ENCODE measurements at regions not wholly inside any gene's neighbourhood (a gene's known extent, or its start where the extent isn't known, plus 50 kb on each side); places are given as distances from the start of the nearest gene placed in this dataset.
"Not testable (repeated sequence)": the region's sequence is repeated elsewhere in the genome, so short reads cannot be mapped to it uniquely, and the experiment has no call there.

- Histone ChIP-seq H3K27me3 (no peaks in the 10 kb centered on the region), H3K4me3 (no peak overlapping the region), H3K27ac (no peak overlapping the region), H3K4me1 (no peaks in the 10 kb centered on the region), H3K36me3 (no peaks in the 10 kb centered on the region), H3K9me3 (no peaks in the 10 kb centered on the region)
- TF ChIP-seq, protein P1, sequence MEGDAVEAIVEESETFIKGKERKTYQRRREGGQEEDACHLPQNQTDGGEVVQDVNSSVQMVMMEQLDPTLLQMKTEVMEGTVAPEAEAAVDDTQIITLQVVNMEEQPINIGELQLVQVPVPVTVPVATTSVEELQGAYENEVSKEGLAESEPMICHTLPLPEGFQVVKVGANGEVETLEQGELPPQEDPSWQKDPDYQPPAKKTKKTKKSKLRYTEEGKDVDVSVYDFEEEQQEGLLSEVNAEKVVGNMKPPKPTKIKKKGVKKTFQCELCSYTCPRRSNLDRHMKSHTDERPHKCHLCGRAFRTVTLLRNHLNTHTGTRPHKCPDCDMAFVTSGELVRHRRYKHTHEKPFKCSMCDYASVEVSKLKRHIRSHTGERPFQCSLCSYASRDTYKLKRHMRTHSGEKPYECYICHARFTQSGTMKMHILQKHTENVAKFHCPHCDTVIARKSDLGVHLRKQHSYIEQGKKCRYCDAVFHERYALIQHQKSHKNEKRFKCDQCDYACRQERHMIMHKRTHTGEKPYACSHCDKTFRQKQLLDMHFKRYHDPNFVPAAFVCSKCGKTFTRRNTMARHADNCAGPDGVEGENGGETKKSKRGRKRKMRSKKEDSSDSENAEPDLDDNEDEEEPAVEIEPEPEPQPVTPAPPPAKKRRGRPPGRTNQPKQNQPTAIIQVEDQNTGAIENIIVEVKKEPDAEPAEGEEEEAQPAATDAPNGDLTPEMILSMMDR (IDR thresholded peaks at IDR 0.05), result no peak
- intact Hi-C loops (cut with DNase I; ENCODE audit: low total_unique reads), result no loop called here
- no peak for DNase-seq
These were observed 107.9 kb downstream of the CCDC74A start for GRCh38 chr2:131635611-131636010.

GRCh38 chr2:131636704-131637308 lies 109.1 kb downstream of the CCDC74A start:
- H3K4me1 ChIP-seq; H3K4me3 ChIP-seq; H3K27ac ChIP-seq; intact Hi-C loops (cut with DNase I; ENCODE audit: low total_unique reads); H3K27me3 ChIP-seq; H3K9me3 ChIP-seq; H3K36me3 ChIP-seq; DNase-seq: not testable (repeated sequence)

GRCh38 chr2:131639001-131639620 lies 111.4 kb downstream of the CCDC74A start:
- DNase-seq; intact Hi-C loops (cut with DNase I; ENCODE audit: low total_unique reads); H3K9me3 ChIP-seq: not testable (repeated sequence)

DNA sequence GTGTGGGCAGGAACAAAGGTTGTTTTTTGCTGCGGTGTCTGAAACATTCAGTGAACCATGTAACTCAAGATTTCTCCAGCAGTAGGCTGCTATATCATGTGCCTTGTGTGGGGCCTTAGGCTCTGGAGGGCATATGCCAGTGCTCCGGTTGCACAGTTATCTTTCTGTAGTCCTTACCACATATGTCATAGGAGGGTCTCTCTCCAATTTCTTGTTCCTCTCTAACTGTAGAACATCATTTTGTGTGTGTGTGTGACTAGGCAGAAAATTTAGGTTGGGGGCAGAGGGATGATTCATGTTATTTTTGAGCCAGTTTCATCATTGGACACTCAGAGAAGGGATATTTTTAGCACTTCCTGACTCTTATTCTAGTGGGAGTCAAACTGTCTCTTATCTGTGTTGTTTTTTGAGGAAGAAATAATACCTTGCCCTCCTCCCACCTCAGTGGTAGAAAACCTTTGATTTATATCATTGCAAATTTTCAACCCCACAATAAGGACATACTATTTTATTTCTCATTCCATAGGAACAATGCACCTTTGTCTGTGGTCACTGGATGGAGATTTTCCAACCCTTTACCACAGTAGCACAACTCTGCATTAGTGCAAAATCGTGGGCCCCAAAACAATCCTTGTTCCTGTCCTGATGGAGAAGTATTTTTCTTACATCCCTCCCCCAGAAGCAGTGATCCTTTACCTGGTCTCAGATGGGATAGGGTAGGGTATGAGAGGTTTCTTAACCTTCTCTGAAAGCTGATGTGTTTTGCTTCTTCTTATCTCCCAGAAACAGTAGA lies 113.9 kb downstream of the CCDC74A start:
- intact Hi-C loops (cut with DNase I; ENCODE audit: low total_unique reads), result no loop called here
- TF ChIP-seq, protein P1 (IDR thresholded peaks at IDR 0.05), result no peak

More at GRCh38 chr2:131639001-131639620, 111.4 kb downstream of the CCDC74A start:
- not testable (repeated sequence) for H3K4me1 ChIP-seq, H3K4me3 ChIP-seq, H3K36me3 ChIP-seq, H3K27ac ChIP-seq, H3K27me3 ChIP-seq

GRCh38 chr2:131643180-131643579 lies 115.5 kb downstream of the CCDC74A start:
- DNase-seq; H3K4me1 ChIP-seq; H3K9me3 ChIP-seq; intact Hi-C loops (cut with DNase I; ENCODE audit: low total_unique reads); H3K4me3 ChIP-seq; H3K27ac ChIP-seq; H3K36me3 ChIP-seq: not testable (repeated sequence)
- H3K27me3 ChIP-seq, result peaks cover 0 to 12% of the 10 kb centered on the region in 2 donors

More for the DNA sequence above, 113.9 kb downstream of the CCDC74A start:
- H3K36me3 ChIP-seq, result no peaks in the 10 kb centered on the region
- DNase-seq, result no peak
- peaks cover 0 to 8% of the 10 kb centered on the region in 2 donors for H3K27me3 ChIP-seq
- no peaks in the 10 kb centered on the region for H3K9me3 ChIP-seq
- H3K4me3 ChIP-seq, result no peak overlapping the region
- H3K27ac ChIP-seq, result no peak overlapping the region
- peaks cover 0 to 1% (median 0%) of the 10 kb centered on the region in 4 donors for H3K4me1 ChIP-seq

- H3K27ac ChIP-seq, result no peak overlapping the region
- no peak overlapping the region for H3K4me3 ChIP-seq
- peaks cover 0 to 2% (median 0%) of the 10 kb centered on the region in 4 donors for H3K4me1 ChIP-seq
- DNase-seq, result no peak
- TF ChIP-seq, protein P1 (IDR thresholded peaks at IDR 0.05), result no peak
- H3K36me3 ChIP-seq, result no peaks in the 10 kb centered on the region
- intact Hi-C loops (cut with DNase I; ENCODE audit: low total_unique reads), result no loop called here
- no peaks in the 10 kb centered on the region for H3K9me3 ChIP-seq
- peaks cover 0 to 12% of the 10 kb centered on the region in 2 donors for H3K27me3 ChIP-seq
These were observed 117.6 kb downstream of the CCDC74A start for GRCh38 chr2:131645177-131645765.

GRCh38 chr2:131646220-131646619 lies 118.5 kb downstream of the CCDC74A start:
- H3K27ac ChIP-seq; H3K36me3 ChIP-seq; H3K9me3 ChIP-seq; H3K4me3 ChIP-seq; intact Hi-C loops (cut with DNase I; ENCODE audit: low total_unique reads); H3K4me1 ChIP-seq; DNase-seq: not testable (repeated sequence)
- H3K27me3 ChIP-seq, result peaks cover 0 to 12% of the 10 kb centered on the region in 2 donors

Data from tibial artery (tissue), 4 donors.